PFSK-1 (cell line): ENCODE measurements at regions not wholly inside any gene's neighbourhood (a gene's known extent, or its start where the extent isn't known, plus 50 kb on each side); places are given as distances from the start of the nearest gene placed in this dataset.

Experiments used
- POLR2AphosphoS5 ChIP-seq: IDR thresholded peaks from 2 replicates; pipeline ENCODE4 v1.6.1; 2012; ENCODE audit warnings: low read depth, mild to moderate bottlenecking, control low read depth, low read length, moderate library complexity
- REST ChIP-seq, 2 experiments: IDR thresholded peaks; 2 replicates each; pipeline versions ENCODE4 v1.6.1 to v1.8.0; 2011 to 2012; ENCODE audit warnings: low read depth in 2 of 2, low read length in 2 of 2, control low read depth in 1 of 2, inconsistent platforms in 1 of 2, mild to moderate bottlenecking in 1 of 2, moderate library complexity in 1 of 2; ENCODE audit not compliant: insufficient read depth in 1 of 2
- SIN3A ChIP-seq: IDR thresholded peaks from 2 replicates; pipeline ENCODE4 v1.6.1; 2012; ENCODE audit warnings: mild to moderate bottlenecking, low read length, moderate library complexity, borderline replicate concordance; ENCODE audit not compliant: insufficient read depth
- TAF1 ChIP-seq: IDR thresholded peaks from 2 replicates; pipeline ENCODE4 v1.6.1; 2012; ENCODE audit warnings: low read length, control low read depth, borderline replicate concordance; ENCODE audit not compliant: insufficient read depth

DNA sequence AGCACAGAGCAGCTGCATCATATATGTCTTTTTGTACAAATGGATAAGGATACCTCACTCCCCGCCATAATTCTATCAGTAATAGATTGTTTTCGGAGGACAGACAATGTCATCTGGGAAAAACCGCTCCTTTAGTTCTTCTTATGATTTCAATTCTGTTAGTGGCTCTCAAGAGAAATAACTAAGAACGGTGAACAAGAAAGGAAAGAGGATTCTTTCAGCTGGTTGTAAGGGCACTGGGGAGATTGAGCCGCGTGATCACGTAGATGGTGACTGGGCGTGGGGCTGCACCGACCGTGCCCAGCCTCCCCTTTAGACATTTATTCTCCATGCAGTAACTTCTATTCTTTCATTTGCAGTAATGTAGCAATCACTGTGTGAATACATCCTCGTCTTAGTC is 99.4 kb upstream of the PEG3 start:
- TF ChIP-seq SIN3A = no peak
- TF ChIP-seq REST (IDR thresholded peaks at IDR 0.05; ENCODE audit: insufficient read depth in 1 of 2, low read depth in 2 of 2, low read length in 2 of 2) = no peak
- no peak for TF ChIP-seq POLR2AphosphoS5
- TF ChIP-seq TAF1 = no peak
